ENCODE measurements at regions not wholly inside any gene's neighbourhood (a gene's known extent, or its start where the extent isn't known, plus 50 kb on each side); places are given as distances from the start of the nearest gene placed in this dataset.

DNA sequence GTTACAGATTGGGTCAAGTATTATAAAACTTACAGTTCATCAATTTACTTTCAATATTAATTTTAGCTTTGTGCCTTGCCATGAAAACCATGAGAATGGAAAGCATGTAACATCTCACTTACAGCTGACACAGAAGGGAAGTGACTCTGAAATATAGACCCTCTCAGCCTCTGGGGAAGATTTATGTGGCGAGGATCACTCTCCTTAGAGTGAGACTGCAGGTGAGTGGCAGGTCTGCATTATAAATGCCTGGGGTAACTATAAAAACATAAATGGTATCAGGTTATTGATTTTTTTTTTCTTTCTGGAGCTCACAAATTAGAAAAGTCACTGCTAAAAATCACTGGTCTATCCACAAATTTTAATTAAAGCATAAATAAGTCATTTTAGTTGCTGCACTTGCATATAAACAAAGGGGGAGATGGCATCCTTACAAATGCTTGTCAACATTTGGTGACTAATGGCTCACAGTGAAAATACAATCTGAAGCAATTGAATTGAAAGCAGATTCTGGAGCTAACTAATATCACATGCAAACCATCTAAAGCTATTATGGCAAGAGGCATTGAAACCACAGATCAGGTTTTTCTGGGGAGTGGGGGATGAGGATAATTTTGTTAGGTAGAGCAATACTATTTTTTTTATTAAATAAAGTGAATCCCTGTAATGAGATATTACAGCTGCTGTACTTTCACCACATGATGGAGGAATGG lies 200.9 kb downstream of the TM2D1 start (continued):
- TF ChIP-seq, protein P1, sequence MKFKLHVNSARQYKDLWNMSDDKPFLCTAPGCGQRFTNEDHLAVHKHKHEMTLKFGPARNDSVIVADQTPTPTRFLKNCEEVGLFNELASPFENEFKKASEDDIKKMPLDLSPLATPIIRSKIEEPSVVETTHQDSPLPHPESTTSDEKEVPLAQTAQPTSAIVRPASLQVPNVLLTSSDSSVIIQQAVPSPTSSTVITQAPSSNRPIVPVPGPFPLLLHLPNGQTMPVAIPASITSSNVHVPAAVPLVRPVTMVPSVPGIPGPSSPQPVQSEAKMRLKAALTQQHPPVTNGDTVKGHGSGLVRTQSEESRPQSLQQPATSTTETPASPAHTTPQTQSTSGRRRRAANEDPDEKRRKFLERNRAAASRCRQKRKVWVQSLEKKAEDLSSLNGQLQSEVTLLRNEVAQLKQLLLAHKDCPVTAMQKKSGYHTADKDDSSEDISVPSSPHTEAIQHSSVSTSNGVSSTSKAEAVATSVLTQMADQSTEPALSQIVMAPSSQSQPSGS (IDR thresholded peaks at IDR 0.05; ENCODE audit: low read length), result no peak
